ENCODE measurements at regions not wholly inside any gene's neighbourhood (a gene's known extent, or its start where the extent isn't known, plus 50 kb on each side); places are given as distances from the start of the nearest gene placed in this dataset.
"Not testable (repeated sequence)": the region's sequence is repeated elsewhere in the genome, so short reads cannot be mapped to it uniquely, and the experiment has no call there.

GRCh38 chr10:106038246-106038645 is 1126.3 kb downstream of the SORCS1 start:
- DNase-seq = no peak

DNA sequence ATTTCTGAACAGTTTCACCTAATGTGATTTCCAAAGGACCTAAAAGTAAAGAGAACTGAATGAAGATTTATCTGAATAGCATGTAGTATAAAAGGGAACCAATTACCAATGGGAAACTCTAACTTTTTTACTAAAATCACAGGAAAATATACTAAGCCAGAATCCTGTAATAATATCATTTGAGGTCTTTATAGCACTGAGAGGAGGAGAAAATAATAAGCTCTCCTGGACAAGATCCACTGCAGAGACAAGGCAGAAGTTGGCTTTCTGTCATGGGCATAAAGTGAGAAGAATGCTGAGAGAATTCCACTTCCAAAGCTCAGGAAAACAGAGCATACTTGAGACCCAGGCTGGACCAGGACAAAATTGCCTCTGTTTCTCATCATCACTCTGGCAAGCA is 1131.4 kb downstream of the SORCS1 start:
- DNase-seq = no peak

- DNase-seq = no peak
Measured at GRCh38 chr10:106032450-106033002, 1132.0 kb downstream of the SORCS1 start.

DNA sequence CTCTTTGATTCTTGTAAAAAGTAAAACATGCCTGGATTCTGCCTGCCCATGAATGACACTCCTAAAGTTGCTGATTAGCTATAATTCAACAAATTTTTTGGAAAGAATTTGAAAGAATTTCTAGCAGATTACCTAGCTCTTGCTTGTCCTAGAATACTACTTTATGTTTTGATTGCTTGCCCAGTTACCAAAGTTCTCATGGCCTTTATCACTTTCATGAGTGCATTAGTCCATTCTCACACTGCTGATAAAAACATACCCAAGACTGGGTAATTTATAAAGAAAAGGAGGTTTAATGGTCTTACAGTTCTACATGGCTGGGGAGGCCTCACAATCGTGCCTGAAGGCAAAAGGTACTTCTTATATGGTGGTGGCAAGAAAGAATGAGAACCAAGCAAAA is 1137.3 kb downstream of the SORCS1 start:
- no peak for DNase-seq

- no peak for DNase-seq
Measured at GRCh38 chr10:106025208-106025811, 1139.2 kb downstream of the SORCS1 start.

DNA sequence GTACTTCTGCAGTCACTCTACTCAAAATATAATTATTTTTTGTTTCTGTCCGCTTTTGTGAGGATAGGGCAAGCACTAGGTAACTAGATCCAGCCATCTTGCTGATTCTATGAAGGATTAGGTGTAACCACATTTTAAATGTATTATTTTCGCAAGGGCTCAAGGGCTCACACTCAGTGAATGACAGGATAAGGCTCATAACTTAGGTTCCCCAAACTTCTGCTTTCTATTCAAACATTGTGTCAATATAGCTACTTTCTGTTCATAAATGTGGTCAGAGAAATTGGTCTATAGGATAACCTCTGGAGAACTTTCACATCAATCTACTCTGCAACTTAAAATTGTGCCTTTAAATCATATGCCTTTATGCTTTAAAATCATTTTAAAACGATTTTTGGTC is 1141.2 kb downstream of the SORCS1 start:
- DNase-seq = no peak

- DNase-seq = not testable (repeated sequence)
Measured at GRCh38 chr10:106019559-106019958, 1144.9 kb downstream of the SORCS1 start.

DNA sequence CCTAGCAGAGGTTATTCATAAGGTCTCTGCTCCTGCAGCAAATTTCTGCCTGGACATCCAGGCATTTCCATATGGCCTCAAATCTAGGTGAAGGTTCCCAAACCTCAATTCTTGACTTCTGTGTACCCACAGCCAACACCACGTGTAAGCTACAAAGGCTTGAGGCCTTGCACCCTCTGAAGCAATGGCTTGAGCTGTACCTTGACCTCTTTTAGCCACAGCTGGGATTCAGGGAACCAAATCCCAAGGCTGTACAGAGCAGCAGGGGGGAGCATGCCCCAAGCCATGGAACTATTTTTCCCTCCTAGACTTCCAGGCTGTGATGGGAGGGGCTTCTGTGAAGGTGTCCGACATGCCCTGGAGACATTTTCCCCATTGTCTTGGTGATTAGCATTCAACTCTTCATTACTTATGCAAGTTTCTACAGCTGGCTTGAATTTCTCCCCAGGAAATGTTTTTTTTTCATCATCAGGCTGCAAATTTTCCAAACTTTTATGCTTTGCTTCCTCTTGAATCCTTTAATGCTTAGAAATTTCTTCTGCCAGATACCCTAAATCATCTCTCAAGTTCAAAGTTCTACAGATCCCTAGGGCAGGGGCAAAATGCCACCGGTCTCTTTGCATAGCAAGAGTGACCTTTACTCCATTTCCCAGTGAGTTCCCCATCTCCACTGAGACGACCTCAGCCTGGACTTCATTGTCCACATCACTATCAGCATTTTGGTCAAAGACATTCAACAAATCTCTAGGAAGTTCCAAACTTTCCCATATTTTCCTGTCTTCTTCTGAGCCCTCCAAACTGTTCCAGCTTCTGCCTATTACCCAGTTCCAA is 1148.9 kb downstream of the SORCS1 start:
- DNase-seq = not testable (repeated sequence)

GRCh38 chr10:106011250-106011649 is 1153.3 kb downstream of the SORCS1 start:
- no peak for DNase-seq

DNA sequence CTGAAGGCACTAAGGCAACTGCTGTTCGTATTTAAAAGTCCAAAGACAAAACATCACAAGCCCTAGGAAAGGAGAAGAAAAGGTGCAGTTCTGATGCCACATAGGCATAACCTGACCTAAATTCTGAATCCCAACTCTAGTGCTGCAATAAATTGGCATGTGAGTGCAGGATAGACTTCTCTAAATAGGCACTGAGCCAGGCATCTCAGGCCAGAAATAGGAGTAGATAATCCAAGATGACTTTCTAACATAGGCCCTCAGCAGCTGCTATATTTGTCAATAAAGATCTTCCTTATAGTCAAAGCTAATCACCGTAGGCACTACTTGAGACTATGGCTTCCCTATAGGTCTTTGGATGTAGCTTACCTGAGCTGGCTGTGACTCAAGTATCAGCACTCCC is 1163.8 kb downstream of the SORCS1 start:
- no peak for DNase-seq

DNA sequence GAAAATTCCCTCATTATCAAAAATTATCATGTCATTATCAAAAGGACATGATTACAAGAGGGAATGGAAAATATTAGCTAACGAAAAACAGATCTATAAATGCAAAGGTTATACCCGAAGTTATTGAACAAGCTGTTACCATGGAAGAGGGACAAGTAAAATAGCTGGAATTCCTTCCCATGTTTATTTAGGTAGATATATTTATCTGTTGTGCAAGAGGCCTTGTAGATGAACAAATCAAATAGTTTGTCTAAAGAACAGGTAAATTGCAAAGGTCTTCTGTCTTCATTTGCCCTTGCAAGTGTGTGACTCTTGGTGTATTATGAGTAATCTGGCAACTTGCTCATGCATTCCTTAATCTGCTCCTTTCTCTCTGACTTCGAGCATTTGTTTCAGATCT is 1170.9 kb downstream of the SORCS1 start:
- no peak for DNase-seq

DNA sequence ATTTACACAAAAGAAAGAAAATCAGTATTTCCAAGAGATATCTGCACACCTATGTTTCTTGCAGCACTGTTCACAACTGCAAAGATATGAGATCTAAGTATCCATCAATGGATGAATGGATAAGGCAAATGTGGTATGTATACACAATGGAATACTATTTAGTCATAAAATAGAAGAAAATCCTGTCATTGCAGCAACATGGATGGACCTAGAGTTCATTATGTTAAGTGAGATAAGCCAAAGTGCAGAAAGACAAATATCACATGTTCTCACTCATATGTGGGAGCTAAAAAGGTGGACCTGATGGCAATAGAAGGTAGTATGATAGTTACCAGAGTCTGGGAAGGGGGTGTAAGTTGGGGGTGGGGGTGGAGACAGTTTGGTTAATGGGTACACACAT is 1171.6 kb downstream of the SORCS1 start:
- DNase-seq = no peak

DNA sequence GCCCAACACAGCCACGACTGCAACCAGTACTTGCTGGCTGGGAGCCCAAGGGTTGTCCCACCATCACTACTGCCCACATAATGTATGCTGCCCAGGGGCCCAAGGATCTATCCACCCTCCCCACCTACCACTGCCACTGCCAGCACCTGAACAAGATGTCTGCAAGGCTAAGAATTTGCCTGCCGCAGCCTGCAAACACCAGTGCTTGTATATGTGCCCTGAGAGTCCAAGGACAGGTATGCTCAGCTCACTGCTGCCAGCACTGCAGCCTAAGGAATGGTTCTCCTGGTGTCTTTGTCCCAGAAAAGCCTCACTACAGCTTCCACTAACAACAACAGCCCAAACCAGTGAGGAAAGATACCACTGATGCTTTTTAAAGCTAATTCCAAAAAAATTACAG is 1174.0 kb downstream of the SORCS1 start:
- no peak for DNase-seq

GRCh38 chr10:105989995-105990394 is 1174.5 kb downstream of the SORCS1 start:
- DNase-seq = no peak

GRCh38 chr10:105988848-105989247 is 1175.7 kb downstream of the SORCS1 start:
- DNase-seq = no peak

GRCh38 chr10:105986912-105987635 is 1177.4 kb downstream of the SORCS1 start:
- no peak for DNase-seq

DNA sequence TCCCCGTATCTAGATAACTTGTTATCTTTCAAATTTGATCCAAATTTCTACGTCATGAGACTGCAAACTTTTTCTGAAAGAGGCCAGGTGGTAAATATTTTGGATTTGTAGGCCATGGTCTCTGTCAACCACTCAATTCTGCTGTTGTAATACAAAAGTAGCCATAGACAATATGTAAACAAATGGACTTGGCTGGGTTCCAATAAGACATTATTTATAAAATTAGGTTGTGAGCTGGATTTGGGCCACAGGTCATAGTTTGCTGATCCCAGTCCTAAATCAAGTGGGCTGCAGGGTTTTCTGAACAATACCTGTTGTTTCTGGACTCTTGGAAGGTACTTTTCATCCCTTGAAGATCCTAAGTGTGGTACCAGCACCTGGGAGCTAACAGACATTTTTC is 1178.0 kb downstream of the SORCS1 start:
- no peak for DNase-seq

DNA sequence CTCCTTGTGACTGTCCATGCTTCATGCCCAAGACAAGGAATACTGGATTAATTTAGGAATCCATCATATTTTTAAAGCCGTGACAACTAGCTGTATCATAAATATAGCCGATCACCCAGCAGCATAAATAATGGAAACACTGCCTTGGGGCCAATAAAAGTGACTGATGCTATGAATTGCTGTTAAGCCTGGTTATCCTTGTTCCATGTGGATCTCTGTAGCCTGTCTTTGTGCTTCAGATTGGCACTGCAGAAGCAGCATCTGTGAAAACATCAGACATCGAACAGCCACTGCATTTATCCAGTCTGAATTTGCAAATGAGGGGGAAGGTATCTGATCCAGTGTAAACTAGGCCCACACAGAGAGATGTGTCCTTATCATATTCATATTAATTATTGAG is 1181.8 kb downstream of the SORCS1 start:
- DNase-seq = no peak

DNA sequence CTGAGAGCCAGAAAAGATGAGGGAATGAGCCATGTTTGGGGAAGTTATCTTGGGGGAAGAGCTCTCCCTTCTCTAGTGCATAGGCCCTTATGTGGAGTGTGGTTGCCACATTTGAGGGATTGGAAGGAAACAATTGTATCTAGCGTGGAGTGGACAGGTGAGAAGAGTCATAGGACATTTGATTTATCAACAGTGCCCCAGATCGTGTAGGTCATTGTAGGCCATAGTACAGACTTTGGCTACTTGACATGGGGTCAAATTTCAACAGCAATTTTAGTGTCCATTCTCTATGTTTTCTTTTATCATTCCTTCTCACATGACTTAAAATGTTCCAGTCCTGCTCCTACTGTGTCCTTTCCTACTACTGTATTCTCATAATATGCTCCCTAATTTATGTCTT is 1182.8 kb downstream of the SORCS1 start:
- DNase-seq = no peak

- DNase-seq = no peak
Measured at GRCh38 chr10:105974803-105975456, 1189.6 kb downstream of the SORCS1 start.

- no peak for DNase-seq
Measured at GRCh38 chr10:105973902-105974301, 1190.6 kb downstream of the SORCS1 start.

- no peak for DNase-seq
Measured at GRCh38 chr10:105973360-105973759, 1191.1 kb downstream of the SORCS1 start.

GRCh38 chr10:105971460-105971859 is 1193.0 kb downstream of the SORCS1 start:
- DNase-seq = no peak

All from GDM1 (cell line).